Stimulated activated naive CD8-positive, alpha-beta T cell treated with anti-CD3 and anti-CD28 coated beads, Interleukin-15, amount 100 ng/mL, for 72 hours (primary cell): ENCODE measurements at regions not wholly inside any gene's neighbourhood (a gene's known extent, or its start where the extent isn't known, plus 50 kb on each side); places are given as distances from the start of the nearest gene placed in this dataset.
"Not testable (repeated sequence)": the region's sequence is repeated elsewhere in the genome, so short reads cannot be mapped to it uniquely, and the experiment has no call there.

ENCODE experiments used
- ATAC-seq: fragments of 150-1000 bp; cut with Tn5 transposase; 2 replicates; pipeline ENCODE4 v1.10.0; 2021; ENCODE audit warnings: mild to moderate bottlenecking, moderate library complexity
- DNase-seq, 2 donors: peaks; one replicate each; pipeline ENCODE4 v3.0.0; 2021 to 2022
- H3K27ac Mint-ChIP-seq, 2 donors: one replicate each; pipeline ENCODE4 v1.8.0; 2022; ENCODE audit warnings: mild to moderate bottlenecking in 2 of 2, mixed read lengths in 2 of 2, moderate library complexity in 2 of 2
- H3K27me3 Mint-ChIP-seq: one replicate; pipeline ENCODE4 v1.8.0; 2022; ENCODE audit warnings: mixed read lengths
- H3K4me1 Mint-ChIP-seq: one replicate; pipeline ENCODE4 v1.8.0; 2022; ENCODE audit warnings: mild to moderate bottlenecking, mixed read lengths
- H3K4me3 Mint-ChIP-seq, 2 donors: one replicate each; pipeline ENCODE4 v1.8.0; 2022; ENCODE audit warnings: mild to moderate bottlenecking in 2 of 2, mixed read lengths in 2 of 2, moderate library complexity in 1 of 2
- H3K9me3 Mint-ChIP-seq, 2 donors: one replicate each; pipeline ENCODE4 v1.8.0; 2022; ENCODE audit warnings: mixed read lengths in 2 of 2

GRCh38 chr5:39934830-39935229 is 510.1 kb upstream of the DAB2 start:
- DNase-seq = no peak
- H3K27me3 Mint-ChIP-seq = peaks cover 9% of the 10 kb centered on the region
- H3K4me3 Mint-ChIP-seq = no peak overlapping the region
- H3K27ac Mint-ChIP-seq = no peak overlapping the region
- no peaks in the 10 kb centered on the region for H3K9me3 Mint-ChIP-seq
- ATAC-seq = no peak
- H3K4me1 Mint-ChIP-seq = no peaks in the 10 kb centered on the region

GRCh38 chr5:39933061-39933460 is 508.3 kb upstream of the DAB2 start:
- DNase-seq = no peak
- peaks cover 23% of the 10 kb centered on the region for H3K27me3 Mint-ChIP-seq
- no peaks in the 10 kb centered on the region for H3K4me1 Mint-ChIP-seq
- ATAC-seq = no peak
- H3K9me3 Mint-ChIP-seq = no peaks in the 10 kb centered on the region
- H3K4me3 Mint-ChIP-seq = no peak overlapping the region
- no peak overlapping the region for H3K27ac Mint-ChIP-seq

- H3K27ac Mint-ChIP-seq = no peak overlapping the region
- ATAC-seq (no peak), DNase-seq (no peak)
- H3K27me3 Mint-ChIP-seq = peaks cover 44% of the 10 kb centered on the region
- no peaks in the 10 kb centered on the region for H3K4me1 Mint-ChIP-seq
- H3K4me3 Mint-ChIP-seq = no peak overlapping the region
- no peaks in the 10 kb centered on the region for H3K9me3 Mint-ChIP-seq
Measured at GRCh38 chr5:39928709-39929108, 503.9 kb upstream of the DAB2 start.

- Mint-ChIP-seq H3K27me3 (peaks cover 6% of the 10 kb centered on the region), H3K4me1 (no peaks in the 10 kb centered on the region), H3K9me3 (peaks cover 0 to 5% of the 10 kb centered on the region in 2 donors), H3K4me3 (no peak overlapping the region), H3K27ac (no peak overlapping the region)
- DNase-seq (no peak), ATAC-seq (no peak)
Measured at GRCh38 chr5:39919876-39920275, 495.1 kb upstream of the DAB2 start.

GRCh38 chr5:39912906-39913305 is 488.1 kb upstream of the DAB2 start:
- H3K4me3 Mint-ChIP-seq = no peak overlapping the region
- H3K27me3 Mint-ChIP-seq = peaks cover 20% of the 10 kb centered on the region
- no peak overlapping the region for H3K27ac Mint-ChIP-seq
- H3K9me3 Mint-ChIP-seq = peaks cover 5 to 7% of the 10 kb centered on the region in 2 donors
- DNase-seq = no peak
- no peaks in the 10 kb centered on the region for H3K4me1 Mint-ChIP-seq
- no peak for ATAC-seq

- H3K27ac Mint-ChIP-seq, H3K4me1 Mint-ChIP-seq, H3K4me3 Mint-ChIP-seq, H3K9me3 Mint-ChIP-seq, DNase-seq, ATAC-seq: not testable (repeated sequence)
- peaks cover 28% of the 10 kb centered on the region for H3K27me3 Mint-ChIP-seq
Measured at GRCh38 chr5:39907267-39907951, 482.6 kb upstream of the DAB2 start.

GRCh38 chr5:39906146-39906545 is 481.4 kb upstream of the DAB2 start:
- no peaks in the 10 kb centered on the region for H3K4me1 Mint-ChIP-seq
- DNase-seq = no peak
- H3K27me3 Mint-ChIP-seq = peaks cover 27% of the 10 kb centered on the region
- H3K9me3 Mint-ChIP-seq = peaks cover 0 to 7% of the 10 kb centered on the region in 2 donors
- H3K4me3 Mint-ChIP-seq = no peak overlapping the region
- ATAC-seq = no peak
- H3K27ac Mint-ChIP-seq = no peak overlapping the region

- H3K9me3 Mint-ChIP-seq = peaks cover 0 to 7% of the 10 kb centered on the region in 2 donors
- H3K4me3 Mint-ChIP-seq = no peak overlapping the region
- no peak for DNase-seq
- H3K4me1 Mint-ChIP-seq = no peaks in the 10 kb centered on the region
- H3K27ac Mint-ChIP-seq = no peak overlapping the region
- ATAC-seq = no peak
- peaks cover 27% of the 10 kb centered on the region for H3K27me3 Mint-ChIP-seq
Measured at GRCh38 chr5:39905356-39905755, 480.6 kb upstream of the DAB2 start.

GRCh38 chr5:39902626-39903025 is 477.8 kb upstream of the DAB2 start:
- Mint-ChIP-seq H3K27me3 (peaks cover 20% of the 10 kb centered on the region), H3K4me3 (no peak overlapping the region), H3K27ac (no peak overlapping the region), H3K4me1 (no peaks in the 10 kb centered on the region), H3K9me3 (no peaks in the 10 kb centered on the region)
- DNase-seq (no peak), ATAC-seq (no peak)

- no peak overlapping the region for H3K27ac Mint-ChIP-seq
- ATAC-seq = no peak
- DNase-seq = no peak
- no peaks in the 10 kb centered on the region for H3K9me3 Mint-ChIP-seq
- H3K27me3 Mint-ChIP-seq = peaks cover 9% of the 10 kb centered on the region
- no peaks in the 10 kb centered on the region for H3K4me1 Mint-ChIP-seq
- no peak overlapping the region for H3K4me3 Mint-ChIP-seq
Measured at GRCh38 chr5:39898731-39899130, 474.0 kb upstream of the DAB2 start.

- H3K27ac Mint-ChIP-seq = no peak overlapping the region
- H3K4me1 Mint-ChIP-seq = no peaks in the 10 kb centered on the region
- DNase-seq (no peak), ATAC-seq (no peak)
- no peaks in the 10 kb centered on the region for H3K9me3 Mint-ChIP-seq
- no peak overlapping the region for H3K4me3 Mint-ChIP-seq
- peaks cover 14% of the 10 kb centered on the region for H3K27me3 Mint-ChIP-seq
Measured at GRCh38 chr5:39896706-39897105, 471.9 kb upstream of the DAB2 start.

GRCh38 chr5:39896104-39896503 is 471.3 kb upstream of the DAB2 start:
- ATAC-seq = no peak
- no peak overlapping the region for H3K27ac Mint-ChIP-seq
- peaks cover 16% of the 10 kb centered on the region for H3K27me3 Mint-ChIP-seq
- no peak overlapping the region for H3K4me3 Mint-ChIP-seq
- DNase-seq = no peak
- H3K9me3 Mint-ChIP-seq = no peaks in the 10 kb centered on the region
- H3K4me1 Mint-ChIP-seq = no peaks in the 10 kb centered on the region

GRCh38 chr5:39892708-39893107 is 467.9 kb upstream of the DAB2 start:
- H3K27me3 Mint-ChIP-seq = peaks cover 7% of the 10 kb centered on the region
- no peak for ATAC-seq
- no peak for DNase-seq
- no peaks in the 10 kb centered on the region for H3K4me1 Mint-ChIP-seq
- no peaks in the 10 kb centered on the region for H3K9me3 Mint-ChIP-seq
- no peak overlapping the region for H3K27ac Mint-ChIP-seq
- no peak overlapping the region for H3K4me3 Mint-ChIP-seq

GRCh38 chr5:39891376-39891775 is 466.6 kb upstream of the DAB2 start:
- H3K9me3 Mint-ChIP-seq = no peaks in the 10 kb centered on the region
- ATAC-seq (no peak), DNase-seq (no peak)
- no peak overlapping the region for H3K4me3 Mint-ChIP-seq
- H3K4me1 Mint-ChIP-seq = no peaks in the 10 kb centered on the region
- H3K27me3 Mint-ChIP-seq = peaks cover 7% of the 10 kb centered on the region
- H3K27ac Mint-ChIP-seq = no peak overlapping the region

GRCh38 chr5:39880985-39881384 is 456.2 kb upstream of the DAB2 start:
- ATAC-seq (no peak), DNase-seq (no peak)
- Mint-ChIP-seq H3K27ac (no peak overlapping the region), H3K4me1 (no peaks in the 10 kb centered on the region), H3K9me3 (no peaks in the 10 kb centered on the region), H3K4me3 (no peak overlapping the region), H3K27me3 (peaks cover 7% of the 10 kb centered on the region)

GRCh38 chr5:39877479-39877878 is 452.7 kb upstream of the DAB2 start:
- peaks cover 11% of the 10 kb centered on the region for H3K27me3 Mint-ChIP-seq
- ATAC-seq = no peak
- H3K4me3 Mint-ChIP-seq = no peak overlapping the region
- no peaks in the 10 kb centered on the region for H3K4me1 Mint-ChIP-seq
- no peak overlapping the region for H3K27ac Mint-ChIP-seq
- H3K9me3 Mint-ChIP-seq = no peaks in the 10 kb centered on the region
- no peak for DNase-seq

- Mint-ChIP-seq H3K9me3 (no peaks in the 10 kb centered on the region), H3K4me1 (no peaks in the 10 kb centered on the region), H3K27me3 (peaks cover 9% of the 10 kb centered on the region), H3K4me3 (no peak overlapping the region), H3K27ac (no peak overlapping the region)
- no peak for DNase-seq
- no peak for ATAC-seq
Measured at GRCh38 chr5:39876146-39876545, 451.4 kb upstream of the DAB2 start.
